ENCODE measurements at regions not wholly inside any gene's neighbourhood (a gene's known extent, or its start where the extent isn't known, plus 50 kb on each side); places are given as distances from the start of the nearest gene placed in this dataset.

- TF ChIP-seq TFDP1 (CRISPR knock-in tag; IDR thresholded peaks at IDR 0.05; ENCODE audit: borderline replicate concordance) (peak; percentile 17; the same call in 1 of the 2 replicates), KDM3A (CRISPR knock-in tag; IDR thresholded peaks at IDR 0.05; ENCODE audit: low read depth) (no peak), ZNF274 (CRISPR knock-in tag; IDR thresholded peaks at IDR 0.05) (no peak), MLX (CRISPR knock-in tag; IDR thresholded peaks at IDR 0.05) (0 out of 2 replicates have a peak, but pooled peaks have one; percentile 27), DMAP1 (CRISPR knock-in tag; IDR thresholded peaks at IDR 0.05) (no peak), ZNF24 (IDR thresholded peaks at IDR 0.05) (peak; percentile 90), MAF1 (CRISPR knock-in tag; IDR thresholded peaks at IDR 0.05; ENCODE audit: borderline replicate concordance) (no peak), HDAC1 (CRISPR knock-in tag; IDR thresholded peaks at IDR 0.05) (0 out of 2 replicates have a peak, but pooled peaks have one; percentile 41), NAIF1 (CRISPR knock-in tag; IDR thresholded peaks at IDR 0.05; ENCODE audit: borderline replicate concordance) (no peak), KLF16 (CRISPR knock-in tag; IDR thresholded peaks at IDR 0.05) (0 out of 4 replicates have a peak, but pooled peaks of 1 of the 2 experiments have one; percentile 17), HOXA3 (CRISPR knock-in tag; IDR thresholded peaks at IDR 0.05) (peak; percentile 41; the same call in 1 of the 2 replicates), AHDC1 (CRISPR knock-in tag; IDR thresholded peaks at IDR 0.05; ENCODE audit: borderline replicate concordance) (peak; percentile 45; the same call in 1 of the 2 replicates), FOXP1 (IDR thresholded peaks at IDR 0.05) (no peak), FOXP1 (CRISPR knock-in tag; IDR thresholded peaks at IDR 0.05) (peak; percentile 40; the same call in 1 of the 2 replicates), ZNF614 (CRISPR knock-in tag; IDR thresholded peaks at IDR 0.05; ENCODE audit: borderline replicate concordance) (peak; percentile 31; the same call in 1 of the 2 replicates), ETV5 (CRISPR knock-in tag; IDR thresholded peaks at IDR 0.05; ENCODE audit: borderline replicate concordance) (peak; percentile 69; the same call in 1 of the 2 replicates), CEBPB (IDR thresholded peaks at IDR 0.05; ENCODE audit: borderline replicate concordance, low read depth, low read length) (peak; percentile 54; the same call in 1 of the 2 replicates), RELA (CRISPR knock-in tag; IDR thresholded peaks at IDR 0.05) (no peak), KAT8 (CRISPR knock-in tag; IDR thresholded peaks at IDR 0.05) (0 out of 2 replicates have a peak, but pooled peaks have one; percentile 22), ZBTB38 (CRISPR knock-in tag; IDR thresholded peaks at IDR 0.05) (peak; percentile 41; the same call in 1 of the 2 replicates), GFI1 (CRISPR knock-in tag; IDR thresholded peaks at IDR 0.05; ENCODE audit: borderline replicate concordance) (no peak), ZNF17 (CRISPR knock-in tag; IDR thresholded peaks at IDR 0.05) (no peak), FOSL2 (CRISPR knock-in tag; IDR thresholded peaks at IDR 0.05) (peak; percentile 38), SOX5 (CRISPR knock-in tag; IDR thresholded peaks at IDR 0.05; ENCODE audit: borderline replicate concordance) (peak; percentile 53; the same call in 1 of the 2 replicates), NR2F6 (IDR thresholded peaks at IDR 0.05) (no peak), NR2F6 (CRISPR knock-in tag; IDR thresholded peaks at IDR 0.05) (peak; percentile 65; the same call in 1 of the 2 replicates)
Observed at GRCh38 chr5:173794901-173795416, 93.2 kb upstream of the CPEB4 start (continued).

Data from HepG2 (cell line).